ENCODE measurements at regions not wholly inside any gene's neighbourhood (a gene's known extent, or its start where the extent isn't known, plus 50 kb on each side); places are given as distances from the start of the nearest gene placed in this dataset.

GRCh38 chr9:102456562-102456961 is 538.6 kb upstream of the CYLC2 start:
- TF ChIP-seq CTCF (IDR thresholded peaks at IDR 0.05) (no peak), EZH2phosphoT487 (IDR thresholded peaks at IDR 0.05) (no peak), EZH2 (IDR thresholded peaks at IDR 0.05) (no peak)

Measured in neural progenitor cell (in vitro differentiated cells).